SK-N-SH treated with all-trans-retinoic acid at 6 μM for 48 hours (cell line): ENCODE measurements at regions not wholly inside any gene's neighbourhood (a gene's known extent, or its start where the extent isn't known, plus 50 kb on each side); places are given as distances from the start of the nearest gene placed in this dataset.

Source experiments
- BACH2 ChIP-seq: fragments of 250-450 bp; sonication (Bioruptor Pico); IDR thresholded peaks from 2 replicates; pipeline ENCODE4 v1.9.0; 2021; ENCODE audit warnings: mild to moderate bottlenecking, borderline replicate concordance
- CSRNP3 ChIP-seq: fragments of 250-450 bp; sonication (Bioruptor Pico); IDR thresholded peaks from 2 replicates; pipeline ENCODE4 v1.5.1; 2021; ENCODE audit warnings: mild to moderate bottlenecking, moderate library complexity
- ESRRG ChIP-seq: fragments of 250-450 bp; sonication (Bioruptor Pico); IDR thresholded peaks from 2 replicates; pipeline ENCODE4 v1.6.1; 2021; ENCODE audit warnings: mild to moderate bottlenecking
- ISL1 ChIP-seq: fragments of 250-450 bp; sonication (Bioruptor Pico); IDR thresholded peaks from 2 replicates; pipeline ENCODE4 v2.1.2; 2022; ENCODE audit warnings: mild to moderate bottlenecking, moderate library complexity
- PATZ1 ChIP-seq: fragments of 250-450 bp; sonication (Bioruptor Pico); IDR thresholded peaks from 2 replicates; pipeline ENCODE4 v1.8.0; 2020; ENCODE audit warnings: mild to moderate bottlenecking, moderate library complexity, borderline replicate concordance
- RARB ChIP-seq: fragments of 250-450 bp; sonication (Bioruptor Pico); IDR thresholded peaks from 2 replicates; pipeline ENCODE4 v1.8.0; 2021; ENCODE audit warnings: mild to moderate bottlenecking, moderate library complexity

- TF ChIP-seq PATZ1 (CRISPR knock-in tag): no peak
- TF ChIP-seq BACH2 (CRISPR knock-in tag): no peak
- TF ChIP-seq RARB (CRISPR knock-in tag): no peak
- no peak for TF ChIP-seq CSRNP3 (CRISPR knock-in tag)
- TF ChIP-seq ISL1 (CRISPR knock-in tag): no peak
- TF ChIP-seq ESRRG (CRISPR knock-in tag): no peak
These were observed 122.2 kb upstream of the NAP1L1 start for GRCh38 chr12:76206677-76207072.
